ENCODE measurements at regions not wholly inside any gene's neighbourhood (a gene's known extent, or its start where the extent isn't known, plus 50 kb on each side); places are given as distances from the start of the nearest gene placed in this dataset.

GRCh38 chr11:115578275-115578674 is 74.1 kb upstream of the CADM1 start:
- TF ChIP-seq CTCF (IDR thresholded peaks at IDR 0.05) = no peak
- TF ChIP-seq ZFX (IDR thresholded peaks at IDR 0.05; ENCODE audit: borderline replicate concordance) = no peak

Measured in 22Rv1 (cell line).